NCI-H1092 treated with DMSO at 0.1 percent for 48 hours (cell line): ENCODE measurements at regions not wholly inside any gene's neighbourhood (a gene's known extent, or its start where the extent isn't known, plus 50 kb on each side); places are given as distances from the start of the nearest gene placed in this dataset.
"Not testable (repeated sequence)": the region's sequence is repeated elsewhere in the genome, so short reads cannot be mapped to it uniquely, and the experiment has no call there.

Source experiments
- DNase-seq: peaks from one replicate; lab custom pipeline; 2025; lab: John Stamatoyannopoulos, UW

DNA sequence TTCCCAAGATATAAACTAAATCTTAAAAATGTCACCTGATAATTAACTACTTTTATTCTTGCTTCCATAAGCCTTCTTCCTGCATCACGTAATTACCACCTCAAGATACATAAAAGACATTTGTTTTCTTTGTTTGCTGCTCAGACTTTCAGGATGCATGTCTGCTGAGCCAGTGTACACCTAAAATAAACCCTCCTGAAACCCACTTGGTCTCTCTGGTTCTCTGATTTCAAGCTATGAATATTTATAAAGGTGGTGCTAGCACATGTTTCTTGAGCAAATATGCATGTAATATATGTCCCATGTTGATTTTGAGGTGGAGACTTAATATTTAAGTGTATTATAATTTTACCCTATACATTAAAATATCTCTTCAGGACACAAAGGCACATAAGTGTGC lies 1627.7 kb upstream of the CDH9 start:
- no peak for DNase-seq

DNA sequence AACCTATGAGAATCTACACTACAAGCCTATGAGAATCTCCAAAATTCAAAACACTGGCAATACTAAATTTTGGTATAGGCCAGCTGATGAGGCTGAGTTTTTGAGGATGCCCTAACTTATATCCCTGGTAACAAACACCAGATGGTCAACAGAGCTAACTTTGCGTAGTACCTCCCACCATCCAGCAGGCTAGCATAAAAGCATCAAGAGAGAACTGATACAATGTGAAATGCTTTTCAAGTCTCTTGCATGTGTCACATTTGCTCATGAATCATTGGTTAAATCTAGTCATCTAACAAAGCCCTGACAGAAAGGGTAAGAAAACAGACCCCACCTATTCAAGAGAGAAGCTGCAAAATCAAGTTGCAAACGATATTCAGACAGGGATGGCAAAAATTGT lies 1609.7 kb upstream of the CDH9 start:
- DNase-seq = no peak

DNA sequence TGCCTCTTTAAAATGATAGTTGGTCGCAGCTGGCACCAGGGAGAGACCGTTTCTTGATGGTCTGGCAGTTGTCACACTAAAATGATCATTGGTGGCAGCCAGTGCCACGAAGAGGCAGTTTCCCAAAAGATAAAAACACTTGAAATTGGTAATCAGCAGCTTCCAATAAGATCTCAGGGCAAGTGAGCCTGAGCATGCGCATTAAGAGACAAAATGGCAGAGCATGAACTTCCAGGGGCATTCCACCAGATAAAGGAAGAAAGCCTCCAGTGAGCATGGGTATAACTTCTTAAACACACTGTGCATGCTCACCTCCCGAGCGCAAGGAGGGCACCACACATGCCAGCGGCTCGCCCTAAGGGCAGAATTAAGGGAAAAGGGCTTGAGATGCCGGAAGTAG lies 1594.2 kb upstream of the CDH9 start:
- DNase-seq = no peak

DNA sequence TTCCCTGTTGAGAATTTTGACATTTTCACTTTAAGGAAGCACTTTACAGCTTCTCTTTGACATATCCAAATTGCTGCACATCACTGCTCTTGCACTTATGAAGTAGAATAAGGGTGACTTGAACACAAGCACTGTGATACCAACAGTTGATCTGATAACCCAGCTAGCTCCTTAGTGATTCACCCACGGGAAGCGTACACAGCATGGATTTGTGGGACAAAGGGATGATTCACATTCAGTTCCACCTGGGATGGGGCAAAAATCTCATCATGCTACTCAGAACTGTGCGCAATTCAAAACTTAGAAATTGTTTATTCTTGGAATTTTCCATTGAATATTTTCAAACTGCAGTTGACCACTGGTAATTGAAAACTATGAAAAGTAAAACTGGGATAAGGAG lies 1565.5 kb upstream of the CDH9 start:
- DNase-seq = no peak

DNA sequence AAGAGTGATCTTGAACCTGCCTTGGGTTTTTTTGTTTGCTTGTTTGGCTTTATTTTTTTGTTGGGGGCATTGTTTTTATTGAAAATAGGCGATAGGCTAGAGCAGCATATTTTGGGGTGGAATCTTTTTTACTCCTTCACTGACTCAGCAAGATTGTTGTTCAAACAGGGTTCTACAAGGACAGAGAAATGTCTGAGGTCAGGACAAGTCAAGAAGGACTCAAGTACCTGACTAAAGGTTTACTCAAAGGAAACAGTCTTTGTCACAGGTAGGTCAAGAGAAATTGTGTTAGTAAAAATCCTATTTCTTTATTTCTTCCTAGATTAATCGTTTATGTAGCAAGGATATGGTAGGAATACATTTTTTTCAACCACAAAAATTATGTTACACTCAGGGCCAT lies 1564.0 kb upstream of the CDH9 start:
- DNase-seq = no peak

DNA sequence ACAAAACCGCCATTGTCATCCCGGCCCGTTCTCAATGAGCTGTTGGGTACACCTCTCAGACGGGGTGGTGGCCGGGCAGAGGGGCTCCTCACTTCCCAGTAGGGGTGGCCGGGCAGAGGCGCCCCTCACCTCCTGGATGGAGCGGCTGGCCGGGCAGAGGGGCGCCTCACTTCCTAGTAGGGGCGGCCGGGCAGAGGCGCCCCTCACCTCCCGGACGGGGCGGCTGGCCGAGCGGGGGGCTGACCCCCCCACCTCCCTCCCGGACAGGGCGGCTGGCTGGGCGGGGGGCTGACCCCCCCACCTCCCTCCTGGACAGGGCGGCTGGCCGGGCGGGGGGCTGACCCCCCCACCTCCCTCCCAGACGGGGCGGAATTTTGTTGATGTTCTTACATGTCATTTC lies 1558.3 kb upstream of the CDH9 start:
- not testable (repeated sequence) for DNase-seq

DNA sequence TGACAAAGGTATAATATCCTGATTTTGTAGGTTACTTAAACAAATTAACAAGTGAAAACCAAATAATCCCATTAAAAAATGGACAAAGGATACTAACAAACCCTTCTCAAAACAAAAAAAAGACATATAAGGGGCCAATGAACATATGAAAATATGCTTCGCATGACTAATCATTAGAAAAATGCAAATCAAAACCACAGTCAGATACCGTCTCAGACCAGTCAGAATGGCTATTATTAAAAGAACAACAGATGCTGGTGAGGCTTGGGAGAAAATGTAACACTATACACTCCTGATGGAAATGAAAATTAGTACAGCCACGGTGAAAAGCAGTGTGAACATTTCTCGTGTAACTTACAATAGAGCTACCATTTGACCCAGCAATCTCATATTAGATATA lies 1542.2 kb upstream of the CDH9 start:
- no peak for DNase-seq

DNA sequence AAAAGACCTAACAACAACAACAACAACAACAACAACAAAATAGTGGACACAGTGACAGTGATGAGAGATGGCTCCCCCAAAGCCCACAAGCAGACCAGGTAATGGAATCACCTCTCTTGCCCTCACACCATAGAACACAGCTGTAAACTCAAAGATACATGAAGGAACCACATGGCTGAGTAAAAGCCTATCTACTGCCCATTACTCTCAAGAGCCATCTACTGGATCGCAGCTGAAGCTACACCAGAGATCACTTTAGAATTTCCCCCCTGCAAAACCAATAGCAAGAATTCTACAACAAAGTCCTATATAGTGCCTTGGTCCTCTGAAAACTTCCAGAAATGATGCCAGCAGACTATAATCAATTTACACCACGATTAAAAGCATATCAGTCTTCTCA lies 1537.6 kb upstream of the CDH9 start:
- no peak for DNase-seq

DNA sequence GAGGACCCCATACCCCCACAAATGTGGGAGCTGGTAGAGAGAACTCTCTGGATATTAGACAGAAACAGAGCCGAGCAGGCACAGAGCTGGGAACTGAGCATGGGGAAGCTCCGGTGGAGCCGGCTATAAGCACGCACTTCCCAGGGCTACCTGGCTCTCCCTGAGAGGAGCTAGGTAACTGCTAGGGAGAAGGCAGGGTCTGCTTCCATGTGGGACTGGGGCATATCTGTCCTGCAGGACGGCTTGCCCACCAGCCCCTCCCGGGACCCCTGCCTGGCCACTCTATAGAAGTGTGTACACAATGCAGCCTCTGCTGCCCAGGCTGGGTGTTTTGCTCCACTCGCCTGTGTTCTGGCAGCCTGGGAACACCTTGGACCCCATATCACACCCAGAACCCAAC lies 1537.0 kb upstream of the CDH9 start:
- no peak for DNase-seq

DNA sequence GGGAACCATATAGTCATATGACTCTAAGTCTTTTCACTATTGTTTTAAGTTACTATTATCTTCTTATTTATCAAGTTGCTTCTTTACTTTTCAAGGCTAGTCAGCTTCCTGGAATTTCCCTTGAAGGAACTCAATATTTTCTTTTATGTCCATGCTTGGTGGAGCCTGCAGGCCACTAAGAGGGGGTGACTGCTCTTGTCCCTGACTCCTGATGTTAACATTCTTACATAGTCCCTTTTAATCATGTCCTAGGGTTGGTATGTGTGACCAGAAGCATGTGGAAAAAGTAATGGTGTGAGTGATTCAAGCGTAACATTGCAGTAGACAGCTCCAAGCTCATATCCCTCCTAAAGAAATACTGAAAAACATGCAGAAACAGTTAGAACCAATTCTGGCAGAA lies 1536.2 kb upstream of the CDH9 start:
- no peak for DNase-seq

DNA sequence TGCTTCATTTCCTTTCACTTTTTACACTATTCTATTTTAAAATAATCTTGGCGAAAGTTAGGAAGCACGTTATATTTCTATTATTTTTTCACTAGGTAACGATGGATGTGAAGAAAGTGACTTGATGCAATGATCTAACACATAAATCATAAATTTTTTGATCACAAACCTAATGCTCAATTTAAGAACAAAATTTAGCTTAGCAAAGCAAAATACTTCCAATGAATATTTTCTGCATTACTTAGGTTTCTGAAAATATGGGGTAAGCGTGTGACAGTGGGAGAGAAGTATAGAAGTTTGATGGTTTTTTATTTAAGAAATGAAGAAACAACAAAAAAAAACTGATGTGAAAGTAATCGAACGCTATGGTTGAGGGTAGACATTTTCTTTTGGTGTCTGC lies 1528.7 kb upstream of the CDH9 start:
- DNase-seq = no peak

DNA sequence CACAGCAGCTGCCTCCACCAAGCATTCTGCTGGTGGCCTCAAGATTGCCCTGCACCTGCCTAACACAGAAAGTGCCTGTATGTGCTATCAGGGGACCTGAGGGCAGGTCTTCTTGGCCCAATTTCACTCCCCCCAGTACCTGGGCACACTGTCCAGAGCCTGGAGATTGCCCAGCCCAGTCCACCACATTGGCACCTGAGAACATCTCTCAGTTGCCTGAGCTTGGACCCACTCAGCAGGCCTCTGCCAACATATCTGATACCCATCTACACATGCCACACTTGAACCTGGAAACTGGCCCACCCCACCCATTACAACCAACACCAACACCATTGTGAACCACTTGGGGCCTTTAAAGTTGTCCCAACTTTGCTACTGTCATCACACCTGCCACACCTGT lies 1523.1 kb upstream of the CDH9 start:
- no peak for DNase-seq

DNA sequence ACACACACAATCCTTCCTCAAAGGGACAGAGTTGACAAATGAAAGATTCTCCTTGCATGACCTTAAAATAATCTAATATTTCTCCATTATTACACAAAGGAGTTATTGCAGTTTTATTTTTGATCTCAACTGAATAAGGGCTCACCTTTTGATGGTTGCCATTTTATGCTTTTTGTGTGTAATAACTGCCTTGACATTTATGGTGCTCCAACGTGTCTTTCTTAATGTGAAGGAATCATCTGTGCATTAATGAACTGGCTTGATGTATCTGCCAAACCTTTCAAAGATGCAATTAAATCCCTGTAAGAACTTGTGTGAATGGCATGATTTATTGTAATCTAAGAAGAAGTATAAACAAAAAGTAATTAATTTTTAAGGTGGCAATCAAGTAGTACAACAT lies 1519.8 kb upstream of the CDH9 start:
- no peak for DNase-seq

DNA sequence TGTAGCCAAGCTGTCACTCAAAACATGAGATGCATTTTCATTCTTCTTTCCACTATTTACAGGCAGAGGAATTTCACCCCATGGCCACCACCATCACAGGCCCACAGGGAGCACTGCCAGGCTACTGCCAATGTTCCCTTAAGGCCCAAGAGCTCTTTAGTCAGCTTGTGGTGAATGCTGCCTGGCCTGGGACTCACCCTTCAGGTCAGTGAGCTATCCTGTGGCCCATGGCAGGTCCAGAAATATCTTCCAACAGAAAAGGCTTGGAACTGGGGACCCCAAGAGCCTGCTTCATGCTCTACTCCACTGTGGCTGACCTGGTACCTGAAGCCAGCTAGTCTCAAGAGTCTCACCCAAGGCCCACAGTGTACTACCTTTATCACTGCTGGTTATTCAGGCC lies 1518.7 kb upstream of the CDH9 start:
- no peak for DNase-seq

DNA sequence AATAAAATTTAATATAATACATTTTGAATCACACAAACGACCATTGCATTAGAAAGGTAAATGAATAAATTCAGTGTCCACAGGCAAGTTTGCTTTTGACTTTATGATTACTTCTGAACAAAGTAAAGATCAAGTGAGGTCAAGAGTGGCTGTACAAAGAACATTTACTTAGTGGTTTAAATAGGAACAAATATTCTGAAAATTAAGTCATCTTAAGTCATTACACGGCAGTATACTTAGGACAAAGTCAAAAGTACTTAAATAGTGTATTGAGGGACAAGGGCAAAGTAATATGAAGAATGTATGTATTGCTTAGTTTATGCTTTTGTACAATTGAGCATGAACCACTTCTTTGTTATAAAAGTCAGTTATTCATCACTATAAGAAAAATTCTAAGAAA lies 1511.2 kb upstream of the CDH9 start:
- DNase-seq = no peak

DNA sequence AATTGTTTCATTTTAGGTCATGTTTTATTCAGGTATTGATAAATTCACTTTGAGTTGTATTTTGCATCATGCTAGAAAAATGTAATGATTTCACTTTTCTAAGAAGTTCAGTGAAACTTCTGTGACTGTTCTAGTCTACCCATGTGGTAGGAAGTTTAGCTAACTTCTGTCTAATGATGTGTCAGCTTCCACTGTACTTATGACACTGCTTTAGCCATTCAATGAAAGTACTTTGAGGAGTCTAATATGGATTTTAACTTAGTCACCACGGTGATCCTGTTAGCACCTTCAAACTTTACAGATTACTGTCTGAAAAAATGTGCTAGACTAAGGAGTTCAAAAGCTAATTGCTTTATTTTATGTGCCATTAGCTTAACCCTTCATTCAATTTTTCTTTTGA lies 1510.5 kb upstream of the CDH9 start:
- no peak for DNase-seq

DNA sequence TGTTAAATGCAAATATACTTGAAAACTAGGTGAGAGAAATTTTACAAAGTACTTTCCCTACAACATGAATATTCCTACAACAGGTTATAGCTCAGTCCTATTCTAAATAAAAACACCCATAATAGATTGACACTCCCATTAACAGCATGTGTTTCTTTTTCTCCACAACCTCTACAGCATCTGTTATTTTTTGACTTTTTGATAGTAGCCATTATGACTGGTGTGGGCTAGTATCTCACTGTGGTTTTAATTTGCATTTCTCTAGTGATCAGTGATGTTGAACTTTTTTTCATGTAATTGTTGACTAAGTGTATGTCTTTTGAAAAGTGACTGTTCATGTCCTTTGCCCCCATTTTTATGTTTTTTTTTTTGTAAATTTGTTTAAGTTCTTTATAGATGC lies 1506.1 kb upstream of the CDH9 start:
- no peak for DNase-seq

DNA sequence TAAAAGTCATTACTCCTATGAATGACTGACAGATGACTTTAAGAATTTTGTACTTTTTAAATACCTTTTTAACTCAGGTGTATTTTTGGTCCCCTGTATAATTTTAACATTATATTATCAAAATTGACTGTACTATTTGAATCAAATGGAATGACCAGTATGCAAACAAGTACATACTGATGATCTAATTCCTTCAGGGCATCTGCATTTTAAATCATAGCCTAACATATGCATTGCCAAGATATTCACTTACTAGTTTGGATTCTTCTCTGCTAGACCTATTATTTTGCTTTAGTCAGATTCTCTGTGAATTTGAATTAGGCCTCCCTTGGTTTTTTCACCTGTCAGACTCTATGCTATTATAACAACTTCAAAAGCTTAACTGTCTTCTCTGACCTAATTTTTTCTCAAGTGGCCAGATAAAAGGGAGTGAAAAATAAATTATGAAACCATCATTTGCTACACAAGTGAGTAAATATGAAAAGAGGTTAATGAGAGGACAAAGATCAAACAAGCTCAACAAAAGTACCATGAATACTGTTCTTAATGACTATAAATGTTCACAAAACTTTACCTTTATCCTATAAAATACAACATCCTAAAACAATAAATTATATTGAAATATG lies 1505.2 kb upstream of the CDH9 start:
- no peak for DNase-seq

DNA sequence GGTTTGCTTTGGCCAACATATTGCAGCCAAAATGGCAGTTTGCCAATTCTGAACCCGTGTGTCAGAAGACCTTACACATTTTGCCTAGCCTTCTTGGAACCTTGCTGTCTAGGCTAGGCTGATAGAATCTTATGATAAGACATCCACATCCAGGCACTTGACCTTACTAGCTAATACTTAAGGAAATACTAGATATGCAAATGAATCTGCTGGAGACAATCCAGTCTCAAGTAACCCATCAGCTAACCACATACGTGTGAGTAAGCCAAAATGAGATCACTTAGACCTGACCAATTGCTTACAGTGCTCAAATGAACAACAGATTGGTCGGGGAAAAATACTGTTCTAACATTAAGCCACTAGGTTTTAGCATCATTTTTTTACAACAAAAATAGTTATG lies 1504.6 kb upstream of the CDH9 start:
- DNase-seq = no peak

DNA sequence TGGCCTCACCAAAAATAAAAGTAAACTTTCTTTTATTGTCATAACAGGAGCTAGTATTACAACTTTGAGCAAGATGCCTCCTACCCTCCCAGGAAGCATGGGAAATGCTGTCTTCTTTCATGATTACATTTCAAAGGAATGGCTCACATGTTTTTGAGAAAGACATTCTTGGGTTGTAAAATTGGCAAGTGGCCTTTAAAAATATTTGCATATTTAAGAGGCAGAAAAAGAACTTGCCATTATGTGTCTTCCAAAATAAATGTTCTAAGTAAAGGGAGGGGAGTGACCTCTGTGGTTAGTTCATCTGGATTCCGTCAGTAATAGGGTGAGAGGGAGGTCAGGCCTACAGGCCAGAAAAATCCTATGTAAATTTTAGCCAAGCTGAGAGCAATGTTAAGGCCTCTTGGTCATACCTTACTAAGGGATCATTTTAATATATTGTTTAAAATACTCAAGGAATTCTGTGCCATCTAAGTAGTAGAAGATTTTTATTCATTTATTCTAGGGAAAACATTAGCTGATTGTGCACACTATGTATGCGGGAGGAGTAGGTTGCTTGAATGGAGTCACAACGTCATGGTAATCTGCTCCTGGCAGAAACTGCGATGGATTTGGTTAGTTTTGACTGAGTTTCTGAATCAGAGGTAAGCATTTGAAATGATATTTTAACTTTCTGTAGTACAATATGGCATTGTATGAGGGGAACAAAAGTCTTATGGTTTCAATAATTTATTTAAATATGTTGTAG lies 1485.7 kb upstream of the CDH9 start:
- DNase-seq = no peak

DNA sequence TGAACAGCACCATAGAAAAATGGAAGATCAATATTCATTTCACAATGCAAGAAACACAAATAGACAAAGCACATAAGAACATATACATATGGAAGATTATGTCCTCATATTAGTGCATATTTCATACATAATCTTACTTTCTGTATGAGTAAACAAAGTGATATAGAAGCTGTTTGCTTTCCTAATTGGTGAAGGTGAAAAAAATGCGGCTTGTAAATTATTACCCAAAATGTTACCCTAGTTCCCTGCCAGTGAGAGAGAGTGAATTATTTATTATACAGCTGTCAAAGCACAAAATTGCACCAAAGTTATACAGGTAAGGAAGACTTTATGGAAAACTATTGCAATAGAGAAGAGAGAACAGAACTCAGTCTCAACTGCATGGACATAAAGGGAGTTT lies 1485.0 kb upstream of the CDH9 start:
- no peak for DNase-seq

DNA sequence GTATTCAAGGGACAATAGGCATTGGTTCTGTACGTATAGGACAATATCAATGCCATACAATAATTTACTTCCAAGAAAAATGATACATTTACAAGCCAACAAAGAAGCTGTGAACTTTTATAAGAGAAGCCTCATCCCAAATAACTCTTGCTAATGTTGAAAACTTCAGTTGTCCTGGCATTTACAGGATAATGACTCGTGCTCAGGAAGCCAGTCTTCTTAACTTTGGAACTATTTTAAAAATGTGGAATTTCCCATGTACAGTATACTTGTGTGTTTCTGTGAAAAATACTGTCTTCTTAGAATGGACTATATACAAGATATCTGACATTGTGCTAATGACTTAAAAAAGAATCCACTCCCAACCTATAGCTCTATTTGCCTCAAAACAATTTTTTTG lies 1479.3 kb upstream of the CDH9 start:
- no peak for DNase-seq

DNA sequence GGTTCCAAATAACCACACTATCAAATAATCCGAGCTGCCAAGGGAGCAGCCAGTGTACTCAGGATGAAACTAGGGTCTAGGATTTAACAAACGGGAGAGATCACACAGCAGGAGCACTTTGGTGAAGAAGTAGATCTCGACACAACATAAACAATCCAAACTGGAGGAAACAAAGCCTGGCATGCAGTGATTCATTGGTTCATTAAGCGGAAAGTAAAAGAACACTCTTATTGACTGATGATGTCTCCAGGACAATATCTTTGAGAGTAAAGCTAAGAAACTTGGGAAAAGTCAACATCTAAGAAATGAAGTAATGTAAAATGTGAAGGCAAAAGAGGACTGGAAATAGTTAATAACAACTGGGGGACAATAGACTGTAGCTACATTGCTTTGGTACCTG lies 1478.3 kb upstream of the CDH9 start:
- no peak for DNase-seq

DNA sequence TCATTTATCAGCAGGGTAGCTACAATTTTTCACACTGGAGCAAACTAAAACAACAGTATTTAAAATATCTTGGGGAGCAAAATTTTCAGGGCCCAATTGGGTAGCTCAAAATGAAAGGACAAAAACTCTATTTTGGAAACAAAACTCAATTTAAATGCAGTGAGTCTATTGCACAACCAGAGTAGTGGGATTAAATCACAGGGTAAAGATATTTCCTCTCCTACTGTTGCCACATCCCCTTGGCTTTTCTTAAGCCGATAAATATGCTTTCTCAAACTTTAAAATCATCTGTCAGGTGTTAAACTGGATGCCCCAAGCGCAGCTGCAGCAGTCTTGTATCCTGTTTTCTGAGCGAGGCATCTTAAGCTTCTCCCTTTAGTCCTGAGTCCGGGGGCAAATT lies 1474.3 kb upstream of the CDH9 start:
- no peak for DNase-seq
